GM12878 (cell line): ENCODE measurements at regions not wholly inside any gene's neighbourhood (a gene's known extent, or its start where the extent isn't known, plus 50 kb on each side); places are given as distances from the start of the nearest gene placed in this dataset.

Source experiments
- ATAC-seq: fragments of 200-7000 bp; cut with Tn5 transposase; 3 replicates; pipeline ENCODE4 v1.9.1; 2020; ENCODE audit warnings: mild to moderate bottlenecking, moderate library complexity
- BruUV-seq: library from RNA; stranded (reverse); fragments of 400-500 nt; replicated peaks from 2 replicates; lab custom pipeline; 2021; lab: Mats Ljungman, UMichigan
- CTCF ChIA-PET: fragments of 300-600 bp; sonication (Branson Sonifier 250); formaldehyde crosslinking; extraction: SDS; loops from one replicate; lab custom pipeline; 2021; ENCODE audit warnings: inconsistent platforms; lab: Yijun Ruan, JAX
- POLR2A ChIA-PET: fragments of 350-600 bp; formaldehyde crosslinking; extraction: SDS; loops from one replicate; lab custom pipeline; 2021; ENCODE audit warnings: inconsistent platforms; lab: Charles Lee
- RAD21 ChIA-PET: fragments of 300-600 bp; sonication (Branson Sonifier 250); formaldehyde crosslinking; loops from one replicate; lab custom pipeline; 2023; ENCODE audit warnings: antibody characterized with exemption; ENCODE audit not compliant: unreplicated experiment; lab: Charles Lee
- SMC1A ChIA-PET: fragments of 300-600 bp; sonication (Branson Sonifier 250); formaldehyde crosslinking; loops from one replicate; lab custom pipeline; 2023; ENCODE audit not compliant: unreplicated experiment, uncharacterized antibody; lab: Charles Lee
- DNase-seq: peaks from one replicate; pipeline ENCODE4 v3.0.0-alpha.2; 2011; ENCODE audit warnings: low read depth, low spot score
- FAIRE-seq: peaks from 3 replicates; lab custom pipeline; 2011; peaks lifted over from hg19 to GRCh38; lab: Jason Lieb, UNC
- H2AFZ ChIP-seq: 2 replicates; pipeline ENCODE4 v1.6.0; 2011; ENCODE audit warnings: low read depth, low read length, control low read depth; ENCODE audit not compliant: control insufficient read depth
- H3K27ac ChIP-seq: 2 replicates; pipeline ENCODE4 v1.5.1; 2011; ENCODE audit warnings: control low read depth; ENCODE audit not compliant: control insufficient read depth, insufficient read depth
- H3K27me3 ChIP-seq, 2 experiments: replicated peaks in 1 of 2; 2 replicates each; pipeline versions ENCODE4 v1.6.0 to v1.6.1; 2011; ENCODE audit warnings: low read length in 1 of 2; ENCODE audit not compliant: control insufficient read depth in 2 of 2, insufficient read depth in 2 of 2
- H3K36me3 ChIP-seq, 2 experiments: 2 replicates each; pipeline ENCODE4 v1.5.1; 2011; ENCODE audit warnings: low read length in 1 of 2; ENCODE audit not compliant: control insufficient read depth in 2 of 2, insufficient read depth in 2 of 2
- H3K4me1 ChIP-seq: 2 replicates; pipeline ENCODE4 v1.6.1; 2011; ENCODE audit warnings: mild to moderate bottlenecking, low read length, moderate library complexity, mixed read lengths; ENCODE audit not compliant: control insufficient read depth, insufficient read depth
- H3K4me2 ChIP-seq: 2 replicates; pipeline ENCODE4 v1.6.0; 2011; ENCODE audit warnings: control low read depth; ENCODE audit not compliant: control insufficient read depth, insufficient read depth
- H3K4me3 ChIP-seq: fragments of 200-600 bp; sonication (generic); 2 replicates; pipeline ENCODE4 v1.5.1; 2016
- H3K79me2 ChIP-seq: 2 replicates; pipeline ENCODE4 v1.6.0; 2011; ENCODE audit warnings: low read length; ENCODE audit not compliant: control insufficient read depth, insufficient read depth
- H3K9ac ChIP-seq: 2 replicates; pipeline ENCODE4 v1.8.0; 2011; ENCODE audit warnings: low read length, control low read depth, mixed read lengths; ENCODE audit not compliant: control insufficient read depth, insufficient read depth
- H3K9me3 ChIP-seq: replicated peaks from 3 replicates; pipeline ENCODE4 v1.5.1; 2011; ENCODE audit warnings: mild to moderate bottlenecking, low read length; ENCODE audit not compliant: control insufficient read depth, insufficient read depth
- H4K20me1 ChIP-seq: 2 replicates; pipeline ENCODE4 v1.6.0; 2011; ENCODE audit not compliant: control insufficient read depth, insufficient read depth
- BCL11A ChIP-seq: IDR thresholded peaks from 2 replicates; pipeline ENCODE4 v1.6.1; 2011; ENCODE audit warnings: low read depth, low read length
- BMI1 ChIP-seq: fragments of 450-650 bp; IDR thresholded peaks from 2 replicates; pipeline ENCODE4 v1.6.1; 2016; ENCODE audit warnings: mild to moderate bottlenecking, moderate library complexity, borderline replicate concordance
- LARP7 ChIP-seq: fragments of 450-650 bp; IDR thresholded peaks from 2 replicates; pipeline ENCODE4 v1.6.1; 2017; ENCODE audit warnings: mild to moderate bottlenecking
- NR2C1 ChIP-seq: fragments of 450-650 bp; IDR thresholded peaks from 2 replicates; pipeline ENCODE4 v1.6.1; 2017; ENCODE audit warnings: antibody characterized with exemption, mild to moderate bottlenecking, moderate library complexity
- SUPT20H ChIP-seq: IDR thresholded peaks from 2 replicates; pipeline ENCODE4 v1.6.1; 2011; ENCODE audit warnings: low read depth, mild to moderate bottlenecking, low read length, moderate library complexity, borderline replicate concordance; ENCODE audit not compliant: control insufficient read depth
- ZNF217 ChIP-seq: fragments of 450-650 bp; IDR thresholded peaks from 2 replicates; pipeline ENCODE4 v1.6.1; 2017; ENCODE audit warnings: antibody characterized with exemption, mild to moderate bottlenecking
- ZNF687 ChIP-seq: fragments of 450-650 bp; IDR thresholded peaks from 2 replicates; pipeline ENCODE4 v1.6.1; 2017; ENCODE audit warnings: mild to moderate bottlenecking, moderate library complexity
- WGBS: methylation state at CpG from one replicate; pipeline ENCODE4 v1.1.6; 2016; ENCODE audit warnings: low lambda C conversion rate; ENCODE audit not compliant: insufficient replicate concordance, insufficient coverage; ENCODE audit errors: missing lambda C conversion rate; 5-methylcytosine and 5-hydroxymethylcytosine counted together
- in situ Hi-C: fragments of 300-500 bp; cut with MboI; formaldehyde crosslinking; loops from 9 replicates; pipeline ENCODE4 v1.14.3; 2018; ENCODE audit warnings: mixed read lengths
- intact Hi-C: fragments of 100-400 bp; cut with micrococcal nuclease; formaldehyde crosslinking; loops from one replicate; pipeline ENCODE4 v1.14.2; 2022; ENCODE audit not compliant: unreplicated experiment

GRCh38 chr3:177499779-177500423 is 302.6 kb upstream of the TBL1XR1 start:
- H3K27ac ChIP-seq, result no peak overlapping the region
- TF ChIP-seq ZNF217, result no peak
- TF ChIP-seq BMI1, result no peak
- TF ChIP-seq ZNF687, result no peak
- no peak for TF ChIP-seq SUPT20H
- no peak for TF ChIP-seq NR2C1
- no peak for TF ChIP-seq LARP7
- TF ChIP-seq BCL11A, result no peak
- no peaks in the 10 kb centered on the region for H3K4me1 ChIP-seq
- intact Hi-C loops, result no loop called here
- RAD21 ChIA-PET, result no interaction called here
- no peak overlapping the region for H3K4me2 ChIP-seq
- no TSS peak for BruUV-seq
- POLR2A ChIA-PET, result no interaction called here
- H4K20me1 ChIP-seq, result no peaks in the 10 kb centered on the region
- no peak for DNase-seq
- no peaks in the 10 kb centered on the region for H3K36me3 ChIP-seq
- SMC1A ChIA-PET, result interaction anchor here (1.4 kb wide), 1 partner anchor 21 kb away, joined by 3 read pairs; no protein-coding TSS in a partner anchor
- no peak for ATAC-seq
- H2AFZ ChIP-seq, result no peak overlapping the region
- no peaks in the 10 kb centered on the region for H3K9me3 ChIP-seq
- no peak overlapping the region for H3K9ac ChIP-seq
- H3K79me2 ChIP-seq, result no peaks in the 10 kb centered on the region
- CTCF ChIA-PET, result interaction anchor here (0.7 kb wide), 1 partner anchor 31 kb away, joined by 3 read pairs; no protein-coding TSS in a partner anchor
- peaks cover 0 to 3% of the 10 kb centered on the region in 2 experiments; a peak in 1 of 4 replicates for H3K27me3 ChIP-seq
- in situ Hi-C loops, result no loop called here
- no peak for FAIRE-seq
- no peak overlapping the region for H3K4me3 ChIP-seq
- WGBS, result 64% methylated on average over 8 of the region's 8 CpGs
